SU-DHL-6 (cell line): ENCODE measurements at regions not wholly inside any gene's neighbourhood (a gene's known extent, or its start where the extent isn't known, plus 50 kb on each side); places are given as distances from the start of the nearest gene placed in this dataset.

Source experiments
- H2AFZ ChIP-seq: fragments of 200-600 bp; sonication (generic); 2 replicates; pipeline ENCODE4 v1.6.1; 2014; ENCODE audit warnings: low read depth, mild to moderate bottlenecking, moderate library complexity, mixed read lengths, antibody characterized with exemption, low read length; ENCODE audit not compliant: severe bottlenecking
- H3F3A ChIP-seq: fragments of 200-600 bp; shearing (Covaris generic); 2 replicates; pipeline ENCODE4 v1.6.0; 2016; ENCODE audit warnings: antibody characterized with exemption, mild to moderate bottlenecking; ENCODE audit not compliant: insufficient read depth
- H3K27ac ChIP-seq: fragments of 200-600 bp; sonication (generic); 2 replicates; pipeline ENCODE4 v1.5.1; 2016; ENCODE audit warnings: low read depth, mild to moderate bottlenecking, low read length, moderate library complexity, mixed read lengths
- H3K27me3 ChIP-seq: fragments of 200-600 bp; sonication (generic), shearing (Covaris generic); 2 replicates; pipeline ENCODE4 v1.6.0; 2014; ENCODE audit warnings: mild to moderate bottlenecking, low read length
- H3K36me3 ChIP-seq: fragments of 200-600 bp; sonication (generic); 2 replicates; pipeline ENCODE4 v1.6.1; 2014; ENCODE audit warnings: mild to moderate bottlenecking, low read length, mixed read lengths
- H3K4me2 ChIP-seq: fragments of 300-600, 200-600 bp; shearing (Covaris generic), sonication (generic); 2 replicates; pipeline ENCODE4 v1.6.0; 2014; ENCODE audit warnings: low read length, low read depth, mild to moderate bottlenecking; ENCODE audit not compliant: poor library complexity, severe bottlenecking
- H3K4me3 ChIP-seq: fragments of 200-600 bp; sonication (generic); 2 replicates; pipeline ENCODE4 v1.5.1; 2014; ENCODE audit warnings: antibody characterized with exemption, low read length, mild to moderate bottlenecking, mixed read lengths; ENCODE audit not compliant: insufficient read depth, poor library complexity, severe bottlenecking
- H3K79me2 ChIP-seq: fragments of 200-600 bp; sonication (generic); 2 replicates; pipeline ENCODE4 v1.6.1; 2014; ENCODE audit warnings: mild to moderate bottlenecking, low read length, moderate library complexity; ENCODE audit not compliant: insufficient read depth
- H3K9ac ChIP-seq: fragments of 200-600 bp; sonication (generic); 2 replicates; pipeline ENCODE4 v1.7.0; 2014; ENCODE audit warnings: mild to moderate bottlenecking, low read length
- H3K9me2 ChIP-seq: fragments of 200-600 bp; sonication (generic); replicated peaks from 2 replicates; pipeline ENCODE4 v1.6.1; 2014; ENCODE audit warnings: low read length; ENCODE audit not compliant: insufficient read depth
- H3K9me3 ChIP-seq: fragments of 200-600 bp; sonication (generic); 2 replicates; pipeline ENCODE4 v1.6.1; 2014; ENCODE audit warnings: low read length, mixed read lengths; ENCODE audit not compliant: insufficient read depth
- H4K20me1 ChIP-seq: fragments of 200-600 bp; sonication (generic); 2 replicates; pipeline ENCODE4 v1.6.1; 2014; ENCODE audit warnings: low read depth, mild to moderate bottlenecking, antibody characterized with exemption, low read length, moderate library complexity, mixed read lengths
- EZH2phosphoT487 ChIP-seq: fragments of 200-600 bp; sonication (generic), shearing (Covaris generic); conservative IDR thresholded peaks from 2 replicates; pipeline ENCODE4 v1.6.1; 2018; ENCODE audit warnings: mild to moderate bottlenecking, antibody characterized with exemption, low read length, moderate library complexity, mixed read lengths
- TF ChIP-seq, protein P1 (sequence below): fragments of 200-600 bp; sonication (generic); IDR thresholded peaks from one replicate; pipeline ENCODE4 v1.5.1; 2017; ENCODE audit warnings: antibody characterized with exemption, mild to moderate bottlenecking, low read length, moderate library complexity; ENCODE audit not compliant: insufficient read depth, poor library complexity, severe bottlenecking

GRCh38 chr6:168877821-168878282 lies 375.8 kb downstream of the THBS2 start:
- H3K4me3 ChIP-seq, result no peak overlapping the region
- H3K9ac ChIP-seq, result no peak overlapping the region
- H3K36me3 ChIP-seq, result no peaks in the 10 kb centered on the region
- H3K9me2 ChIP-seq, result no peaks in the 10 kb centered on the region
- no peaks in the 10 kb centered on the region for H3F3A ChIP-seq
- no peaks in the 10 kb centered on the region for H4K20me1 ChIP-seq
- no peaks in the 10 kb centered on the region for H3K9me3 ChIP-seq
- H2AFZ ChIP-seq, result no peak overlapping the region
- H3K4me2 ChIP-seq, result no peak overlapping the region
- no peaks in the 10 kb centered on the region for H3K79me2 ChIP-seq
- no peak for TF ChIP-seq EZH2phosphoT487
- TF ChIP-seq, protein P1, sequence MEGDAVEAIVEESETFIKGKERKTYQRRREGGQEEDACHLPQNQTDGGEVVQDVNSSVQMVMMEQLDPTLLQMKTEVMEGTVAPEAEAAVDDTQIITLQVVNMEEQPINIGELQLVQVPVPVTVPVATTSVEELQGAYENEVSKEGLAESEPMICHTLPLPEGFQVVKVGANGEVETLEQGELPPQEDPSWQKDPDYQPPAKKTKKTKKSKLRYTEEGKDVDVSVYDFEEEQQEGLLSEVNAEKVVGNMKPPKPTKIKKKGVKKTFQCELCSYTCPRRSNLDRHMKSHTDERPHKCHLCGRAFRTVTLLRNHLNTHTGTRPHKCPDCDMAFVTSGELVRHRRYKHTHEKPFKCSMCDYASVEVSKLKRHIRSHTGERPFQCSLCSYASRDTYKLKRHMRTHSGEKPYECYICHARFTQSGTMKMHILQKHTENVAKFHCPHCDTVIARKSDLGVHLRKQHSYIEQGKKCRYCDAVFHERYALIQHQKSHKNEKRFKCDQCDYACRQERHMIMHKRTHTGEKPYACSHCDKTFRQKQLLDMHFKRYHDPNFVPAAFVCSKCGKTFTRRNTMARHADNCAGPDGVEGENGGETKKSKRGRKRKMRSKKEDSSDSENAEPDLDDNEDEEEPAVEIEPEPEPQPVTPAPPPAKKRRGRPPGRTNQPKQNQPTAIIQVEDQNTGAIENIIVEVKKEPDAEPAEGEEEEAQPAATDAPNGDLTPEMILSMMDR, result no peak
- H3K27me3 ChIP-seq, result no peaks in the 10 kb centered on the region
- H3K27ac ChIP-seq, result no peak overlapping the region

DNA sequence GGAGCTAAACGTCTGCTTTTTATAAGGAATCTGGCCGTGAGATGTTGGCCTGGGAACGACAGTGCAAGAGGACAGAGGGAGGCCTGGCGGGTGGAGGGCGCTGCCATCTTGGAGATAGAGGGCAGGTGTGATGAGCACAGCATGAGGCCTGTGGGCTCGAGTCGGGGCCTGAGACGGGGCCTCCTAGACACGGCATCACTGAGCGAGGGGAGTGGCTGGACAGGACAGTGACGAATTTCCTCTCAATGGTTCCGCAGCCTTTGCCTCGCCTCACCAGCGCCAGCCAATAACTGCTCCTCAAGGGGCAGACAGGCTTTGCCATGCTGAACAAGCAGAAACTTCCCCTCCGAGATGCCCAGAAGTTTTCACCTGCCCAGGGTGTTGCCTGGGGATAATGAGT lies 376.7 kb downstream of the THBS2 start:
- no peaks in the 10 kb centered on the region for H3K9me3 ChIP-seq
- TF ChIP-seq, protein P1, result no peak
- no peak for TF ChIP-seq EZH2phosphoT487
- H3K9ac ChIP-seq, result no peak overlapping the region
- H3K79me2 ChIP-seq, result no peaks in the 10 kb centered on the region
- no peak overlapping the region for H3K4me2 ChIP-seq
- no peaks in the 10 kb centered on the region for H3K36me3 ChIP-seq
- H3K27me3 ChIP-seq, result no peaks in the 10 kb centered on the region
- no peak overlapping the region for H2AFZ ChIP-seq
- no peak overlapping the region for H3K4me3 ChIP-seq
- H3F3A ChIP-seq, result no peaks in the 10 kb centered on the region
- no peak overlapping the region for H3K27ac ChIP-seq
- no peaks in the 10 kb centered on the region for H4K20me1 ChIP-seq
- H3K9me2 ChIP-seq, result no peaks in the 10 kb centered on the region

GRCh38 chr6:168875811-168876576 lies 377.7 kb downstream of the THBS2 start:
- H3K9ac ChIP-seq, result no peak overlapping the region
- H3K36me3 ChIP-seq, result no peaks in the 10 kb centered on the region
- H3K27ac ChIP-seq, result no peak overlapping the region
- H3F3A ChIP-seq, result no peaks in the 10 kb centered on the region
- H2AFZ ChIP-seq, result no peak overlapping the region
- H3K79me2 ChIP-seq, result no peaks in the 10 kb centered on the region
- H3K4me3 ChIP-seq, result no peak overlapping the region
- TF ChIP-seq, protein P1, result no peak
- TF ChIP-seq EZH2phosphoT487, result no peak
- H3K9me3 ChIP-seq, result no peaks in the 10 kb centered on the region
- no peaks in the 10 kb centered on the region for H4K20me1 ChIP-seq
- H3K27me3 ChIP-seq, result no peaks in the 10 kb centered on the region
- no peak overlapping the region for H3K4me2 ChIP-seq
- H3K9me2 ChIP-seq, result no peaks in the 10 kb centered on the region
